ENCODE measurements at regions not wholly inside any gene's neighbourhood (a gene's known extent, or its start where the extent isn't known, plus 50 kb on each side); places are given as distances from the start of the nearest gene placed in this dataset.

DNA sequence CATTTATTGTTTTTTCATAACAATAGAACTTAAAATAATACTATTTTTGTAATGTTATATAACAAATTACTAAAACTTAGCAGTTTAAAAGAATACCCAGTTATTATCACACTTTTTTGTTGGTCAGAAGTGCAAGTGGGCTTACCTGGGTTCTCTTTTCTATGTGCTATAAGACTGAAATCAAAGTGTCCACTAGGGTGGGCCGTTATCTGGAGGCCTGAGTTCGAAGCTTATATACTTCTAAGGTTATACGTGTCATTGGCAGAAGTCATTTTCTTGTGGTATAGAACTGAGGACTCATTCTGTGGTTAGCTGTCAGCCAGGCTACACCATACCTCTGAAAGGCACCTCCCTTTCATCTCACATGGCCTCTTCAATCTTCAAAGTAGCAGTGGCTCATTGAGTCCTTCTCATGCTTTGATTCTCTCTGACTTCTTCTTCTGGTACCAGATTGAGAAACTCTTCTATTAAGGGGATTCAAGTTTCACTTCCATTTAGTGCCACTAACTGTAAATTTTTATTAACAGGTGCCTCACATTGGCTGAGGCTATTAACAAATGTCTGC, 414.3 kb downstream of the AMY1C start:
- no peak for TF ChIP-seq POLR2A (IDR thresholded peaks at IDR 0.05; ENCODE audit: low read depth, low read length)
- no peak for TF ChIP-seq TAF1 (IDR thresholded peaks at IDR 0.05; ENCODE audit: borderline replicate concordance, low read depth, low read length)
- TF ChIP-seq POLR2AphosphoS5 (IDR thresholded peaks at IDR 0.05; ENCODE audit: low read depth, low read length), result no peak
